ENCODE measurements at regions not wholly inside any gene's neighbourhood (a gene's known extent, or its start where the extent isn't known, plus 50 kb on each side); places are given as distances from the start of the nearest gene placed in this dataset.

DNA sequence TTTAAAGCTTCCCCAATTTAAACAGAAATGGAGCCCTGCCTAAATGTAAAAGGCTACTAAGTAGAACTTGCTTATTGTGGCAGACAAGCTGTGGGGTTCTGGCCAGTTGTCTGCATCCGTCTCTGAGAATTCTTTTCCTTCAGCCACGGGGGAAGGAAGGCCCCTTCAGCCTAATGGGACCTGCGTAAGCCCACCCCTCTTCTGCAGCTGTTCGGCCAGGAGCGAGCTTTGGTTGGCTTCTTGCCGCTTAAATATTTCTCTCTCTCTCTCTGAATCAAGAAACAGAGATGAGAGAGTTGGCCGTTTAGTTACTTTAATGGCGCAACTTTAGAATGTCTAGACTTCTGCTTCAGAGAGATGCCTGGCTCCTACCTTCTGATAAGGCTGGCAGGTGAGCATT, 151.7 kb upstream of the PROK2 start:
- no peak overlapping the region for H3K27ac ChIP-seq (ENCODE audit: low read depth, low read length)
- no peaks in the 10 kb centered on the region for H3K4me1 Mint-ChIP-seq

DNA sequence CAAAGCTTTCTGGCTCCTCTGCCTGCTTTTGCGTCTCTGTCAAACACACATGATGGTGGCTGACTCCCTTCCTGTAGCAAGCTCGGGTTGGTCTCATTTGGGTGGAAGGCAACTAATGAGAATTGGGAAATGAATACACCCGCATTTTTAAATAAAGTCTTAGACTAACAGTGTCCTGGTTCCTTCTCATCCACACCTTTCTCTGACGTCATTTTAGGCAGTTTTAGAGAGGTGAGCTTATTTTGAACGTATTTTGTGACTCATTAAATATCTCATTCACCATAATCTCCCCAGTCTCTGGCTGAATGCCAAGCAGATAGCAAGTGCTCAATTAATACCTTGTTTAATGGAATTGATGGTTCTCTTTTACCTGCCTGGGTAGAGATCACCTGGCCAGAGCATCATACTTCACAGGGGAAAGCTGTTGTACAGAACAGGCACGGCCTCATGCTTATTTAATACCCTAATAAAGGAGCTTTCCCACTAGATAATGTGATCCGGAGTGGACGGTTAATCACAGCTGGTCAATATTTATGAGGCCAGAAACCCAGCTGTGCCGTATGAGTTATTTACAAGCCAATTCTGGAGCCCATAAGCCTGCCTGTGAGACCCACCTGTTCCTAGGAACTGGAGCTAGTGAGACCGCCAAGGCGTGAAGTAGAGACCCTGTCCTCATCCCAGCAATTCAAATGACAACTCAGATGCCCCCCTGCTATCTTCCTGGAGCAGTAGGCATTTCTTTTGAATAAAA, 149.7 kb upstream of the PROK2 start:
- Histone ChIP-seq H3K36me3 (ENCODE audit: control insufficient read depth, insufficient read depth, low read length) (no peaks in the 10 kb centered on the region), H3K27ac (ENCODE audit: low read depth, low read length) (no peak overlapping the region), H3K27me3 (ENCODE audit: control insufficient read depth, insufficient read depth, low read length, poor library complexity, severe bottlenecking) (peaks cover 7% of the 10 kb centered on the region), H3K9me3 (ENCODE audit: control insufficient read depth, low read length) (peaks cover 11% of the 10 kb centered on the region), H3K9ac (ENCODE audit: extremely low read depth, low read length, poor library complexity, severe bottlenecking) (no peak overlapping the region), H3K4me3 (ENCODE audit: low read length) (no peak overlapping the region), H3K4me1 (ENCODE audit: control insufficient read depth, insufficient read depth, low read length) (no peaks in the 10 kb centered on the region)
- TF ChIP-seq, protein P1, sequence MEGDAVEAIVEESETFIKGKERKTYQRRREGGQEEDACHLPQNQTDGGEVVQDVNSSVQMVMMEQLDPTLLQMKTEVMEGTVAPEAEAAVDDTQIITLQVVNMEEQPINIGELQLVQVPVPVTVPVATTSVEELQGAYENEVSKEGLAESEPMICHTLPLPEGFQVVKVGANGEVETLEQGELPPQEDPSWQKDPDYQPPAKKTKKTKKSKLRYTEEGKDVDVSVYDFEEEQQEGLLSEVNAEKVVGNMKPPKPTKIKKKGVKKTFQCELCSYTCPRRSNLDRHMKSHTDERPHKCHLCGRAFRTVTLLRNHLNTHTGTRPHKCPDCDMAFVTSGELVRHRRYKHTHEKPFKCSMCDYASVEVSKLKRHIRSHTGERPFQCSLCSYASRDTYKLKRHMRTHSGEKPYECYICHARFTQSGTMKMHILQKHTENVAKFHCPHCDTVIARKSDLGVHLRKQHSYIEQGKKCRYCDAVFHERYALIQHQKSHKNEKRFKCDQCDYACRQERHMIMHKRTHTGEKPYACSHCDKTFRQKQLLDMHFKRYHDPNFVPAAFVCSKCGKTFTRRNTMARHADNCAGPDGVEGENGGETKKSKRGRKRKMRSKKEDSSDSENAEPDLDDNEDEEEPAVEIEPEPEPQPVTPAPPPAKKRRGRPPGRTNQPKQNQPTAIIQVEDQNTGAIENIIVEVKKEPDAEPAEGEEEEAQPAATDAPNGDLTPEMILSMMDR (conservative IDR thresholded peaks at IDR 0.05): no peak
- no peaks in the 10 kb centered on the region for H3K36me3 Mint-ChIP-seq (ENCODE audit: low read depth)
- peaks cover 4% of the 10 kb centered on the region for H3K9me3 Mint-ChIP-seq
- 88 to 96% methylated on average over 8 to 11 of the region's 11 CpGs for WGBS, 2 experiments (ENCODE audit: insufficient coverage in 1 of 2, insufficient read length in 1 of 2)
- H3K4me3 Mint-ChIP-seq: no peak overlapping the region
- no peak overlapping the region for H3K27ac Mint-ChIP-seq
- H3K27me3 Mint-ChIP-seq (ENCODE audit: insufficient read depth): peaks cover 65% of the 10 kb centered on the region
- no peak for DNase-seq
- peaks cover 10% of the 10 kb centered on the region for H3K4me1 Mint-ChIP-seq

More for the DNA sequence above, 151.7 kb upstream of the PROK2 start:
- Histone ChIP-seq H3K4me3 (ENCODE audit: low read length) (no peak overlapping the region), H3K27me3 (ENCODE audit: control insufficient read depth, insufficient read depth, low read length, poor library complexity, severe bottlenecking) (peaks cover 23% of the 10 kb centered on the region), H3K4me1 (ENCODE audit: control insufficient read depth, insufficient read depth, low read length) (no peaks in the 10 kb centered on the region), H3K9me3 (ENCODE audit: control insufficient read depth, low read length) (peaks cover 11% of the 10 kb centered on the region), H3K9ac (ENCODE audit: extremely low read depth, low read length, poor library complexity, severe bottlenecking) (no peak overlapping the region), H3K36me3 (ENCODE audit: control insufficient read depth, insufficient read depth, low read length) (no peaks in the 10 kb centered on the region)
- Mint-ChIP-seq H3K36me3 (ENCODE audit: low read depth) (no peaks in the 10 kb centered on the region), H3K4me3 (no peak overlapping the region), H3K9me3 (peaks cover 4% of the 10 kb centered on the region), H3K27me3 (ENCODE audit: insufficient read depth) (peaks cover 85% of the 10 kb centered on the region), H3K27ac (no peak overlapping the region)
- no peak for DNase-seq
- 93 to 98% methylated on average over 7 to 8 of the region's 8 CpGs for WGBS, 2 experiments (ENCODE audit: insufficient coverage in 1 of 2, insufficient read length in 1 of 2)
- TF ChIP-seq, protein P1 (conservative IDR thresholded peaks at IDR 0.05): no peak

DNA sequence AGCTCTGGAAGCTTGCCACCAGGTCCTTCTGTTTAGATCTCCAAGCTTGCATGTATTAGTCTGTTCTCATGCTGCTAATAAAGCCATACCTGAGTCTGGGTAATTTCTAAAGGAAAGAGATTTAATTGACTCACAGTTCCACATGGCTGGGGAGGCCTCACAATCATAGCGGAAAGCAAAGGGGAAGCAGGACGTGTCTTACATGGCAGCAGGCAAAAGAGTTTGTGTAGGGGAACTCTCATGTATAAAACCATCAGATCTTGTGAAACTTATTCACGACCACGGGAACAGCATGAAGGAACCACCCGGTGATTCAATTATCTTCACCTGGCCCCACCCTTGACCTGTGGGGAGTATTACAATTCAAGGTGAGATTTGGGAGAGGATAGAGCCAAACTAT, 147.0 kb upstream of the PROK2 start:
- Histone ChIP-seq H3K27me3 (ENCODE audit: control insufficient read depth, insufficient read depth, low read length, poor library complexity, severe bottlenecking) (peaks cover 6% of the 10 kb centered on the region), H3K9me3 (ENCODE audit: control insufficient read depth, low read length) (peaks cover 11% of the 10 kb centered on the region), H3K4me1 (ENCODE audit: control insufficient read depth, insufficient read depth, low read length) (no peaks in the 10 kb centered on the region), H3K4me3 (ENCODE audit: low read length) (no peak overlapping the region), H3K27ac (ENCODE audit: low read depth, low read length) (no peak overlapping the region), H3K9ac (ENCODE audit: extremely low read depth, low read length, poor library complexity, severe bottlenecking) (no peak overlapping the region), H3K36me3 (ENCODE audit: control insufficient read depth, insufficient read depth, low read length) (no peaks in the 10 kb centered on the region)
- H3K36me3 Mint-ChIP-seq (ENCODE audit: low read depth): no peaks in the 10 kb centered on the region
- TF ChIP-seq, protein P1 (conservative IDR thresholded peaks at IDR 0.05): no peak
- no peak for DNase-seq
- no peak overlapping the region for H3K27ac Mint-ChIP-seq
- WGBS, 2 experiments (ENCODE audit: insufficient coverage in 1 of 2, insufficient read length in 1 of 2): 81 to 83% methylated on average over 1 to 5 of the region's 5 CpGs
- peaks cover 45% of the 10 kb centered on the region for H3K27me3 Mint-ChIP-seq (ENCODE audit: insufficient read depth)
- H3K9me3 Mint-ChIP-seq: peaks cover 4% of the 10 kb centered on the region
- peaks cover 10% of the 10 kb centered on the region for H3K4me1 Mint-ChIP-seq
- H3K4me3 Mint-ChIP-seq: no peak overlapping the region
